ENCODE measurements at regions not wholly inside any gene's neighbourhood (a gene's known extent, or its start where the extent isn't known, plus 50 kb on each side); places are given as distances from the start of the nearest gene placed in this dataset.

DNA sequence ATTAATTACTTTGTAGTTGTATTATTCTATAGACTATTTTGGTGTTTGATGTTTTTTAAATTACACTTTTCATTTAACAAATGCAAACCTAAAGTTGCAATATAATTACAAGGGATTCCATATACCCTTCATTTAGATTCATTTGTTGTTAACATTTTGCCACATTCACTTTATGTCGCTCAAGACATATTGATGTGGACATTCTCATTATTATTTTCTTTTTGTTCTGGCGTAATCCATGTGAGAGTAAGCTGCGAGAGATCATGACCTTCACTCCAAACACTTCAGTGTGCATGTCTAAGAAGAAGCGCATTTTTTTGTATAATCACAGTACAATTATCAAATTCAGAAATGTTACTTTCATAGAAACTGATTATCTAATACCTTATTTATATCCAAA is 280.6 kb downstream of the CALCRL start:
- no peak overlapping the region for H3K27ac ChIP-seq
- TF ChIP-seq ZFX (IDR thresholded peaks at IDR 0.05) (no peak), CTCF (conservative IDR thresholded peaks at IDR 0.05) (no peak)

DNA sequence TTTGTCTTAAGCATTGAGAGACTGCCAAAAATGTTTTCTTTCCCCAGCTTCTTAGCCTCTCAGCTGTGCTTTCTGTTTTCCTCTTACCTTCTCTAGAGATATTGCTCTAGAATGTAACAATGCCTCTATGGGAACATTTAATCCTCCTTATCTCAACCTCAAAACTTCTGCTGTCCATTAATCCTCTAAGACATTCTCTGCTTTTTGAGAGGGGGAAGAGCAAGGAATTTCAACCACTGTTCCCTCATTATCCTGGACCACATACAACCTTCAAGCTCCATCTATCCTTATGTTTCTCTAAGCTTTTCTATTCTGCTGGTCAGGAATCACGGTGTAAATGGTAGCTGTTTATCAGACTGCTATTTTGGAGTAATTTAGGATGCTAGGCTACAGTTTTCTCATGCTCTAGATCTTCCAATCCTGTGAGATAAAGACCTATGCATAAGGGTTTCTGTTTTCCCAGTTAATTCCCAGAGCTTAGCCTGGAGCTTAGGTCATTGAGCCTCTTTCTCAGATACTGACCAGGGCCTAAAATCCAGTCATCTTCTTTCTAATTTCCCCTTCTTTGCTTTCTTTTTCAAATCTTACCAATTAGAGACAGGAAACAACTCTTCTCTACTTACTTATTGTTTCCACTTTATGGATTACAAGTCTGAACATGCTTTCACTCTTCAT is 282.0 kb downstream of the CALCRL start:
- H3K27ac ChIP-seq: no peak overlapping the region
- no peak for TF ChIP-seq CTCF (conservative IDR thresholded peaks at IDR 0.05)
- TF ChIP-seq ZFX (IDR thresholded peaks at IDR 0.05): no peak

- TF ChIP-seq ZFX (IDR thresholded peaks at IDR 0.05): no peak
- no peak for TF ChIP-seq CTCF (conservative IDR thresholded peaks at IDR 0.05)
- no peak overlapping the region for H3K27ac ChIP-seq
Measured at GRCh38 chr2:187158452-187158851, 289.6 kb downstream of the CALCRL start.

GRCh38 chr2:187157046-187157445 is 291.0 kb downstream of the CALCRL start:
- H3K27ac ChIP-seq: no peak overlapping the region
- TF ChIP-seq ZFX (IDR thresholded peaks at IDR 0.05): no peak
- no peak for TF ChIP-seq CTCF (conservative IDR thresholded peaks at IDR 0.05)

DNA sequence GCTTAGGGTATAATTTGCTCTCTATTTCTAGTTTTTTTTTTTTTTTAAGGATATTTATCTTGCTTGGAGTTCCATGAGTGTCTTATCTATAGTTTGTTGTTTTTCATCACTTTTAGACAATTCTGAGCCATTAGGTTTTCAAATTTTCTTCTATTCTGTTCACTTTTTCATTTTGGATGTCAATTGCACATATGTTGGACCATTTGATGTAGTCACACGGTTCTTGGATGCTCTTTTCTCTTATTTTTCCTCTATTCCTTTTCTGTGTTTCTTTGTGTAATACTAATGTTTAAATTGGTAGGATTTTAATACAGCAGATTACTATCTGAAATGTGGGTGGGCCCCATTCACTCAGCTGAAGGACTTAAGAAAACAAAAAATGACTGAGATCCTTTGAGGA is 292.6 kb downstream of the CALCRL start:
- H3K27ac ChIP-seq: no peak overlapping the region
- TF ChIP-seq CTCF (conservative IDR thresholded peaks at IDR 0.05) (no peak), ZFX (IDR thresholded peaks at IDR 0.05) (no peak)

DNA sequence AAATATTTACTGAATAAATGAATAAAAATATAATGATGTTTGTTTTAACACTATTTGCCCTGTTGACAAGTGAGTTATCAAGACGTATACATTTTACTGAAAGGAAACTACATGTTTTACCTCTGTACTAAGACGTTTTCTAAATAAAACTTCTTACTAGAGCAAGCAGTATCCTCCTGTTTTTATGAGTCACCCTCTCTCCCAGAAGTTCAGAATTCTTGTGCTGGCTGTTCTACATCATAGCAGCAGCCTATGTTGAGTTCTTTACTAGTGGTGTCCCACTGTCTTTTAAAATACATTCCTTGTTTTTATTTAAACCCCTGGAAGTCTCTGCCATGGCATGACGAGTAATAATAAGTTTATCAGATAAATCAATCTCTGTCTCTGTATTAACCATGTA is 297.4 kb downstream of the CALCRL start:
- no peak for TF ChIP-seq ZFX (IDR thresholded peaks at IDR 0.05)
- TF ChIP-seq CTCF (conservative IDR thresholded peaks at IDR 0.05): no peak
- no peak overlapping the region for H3K27ac ChIP-seq

DNA sequence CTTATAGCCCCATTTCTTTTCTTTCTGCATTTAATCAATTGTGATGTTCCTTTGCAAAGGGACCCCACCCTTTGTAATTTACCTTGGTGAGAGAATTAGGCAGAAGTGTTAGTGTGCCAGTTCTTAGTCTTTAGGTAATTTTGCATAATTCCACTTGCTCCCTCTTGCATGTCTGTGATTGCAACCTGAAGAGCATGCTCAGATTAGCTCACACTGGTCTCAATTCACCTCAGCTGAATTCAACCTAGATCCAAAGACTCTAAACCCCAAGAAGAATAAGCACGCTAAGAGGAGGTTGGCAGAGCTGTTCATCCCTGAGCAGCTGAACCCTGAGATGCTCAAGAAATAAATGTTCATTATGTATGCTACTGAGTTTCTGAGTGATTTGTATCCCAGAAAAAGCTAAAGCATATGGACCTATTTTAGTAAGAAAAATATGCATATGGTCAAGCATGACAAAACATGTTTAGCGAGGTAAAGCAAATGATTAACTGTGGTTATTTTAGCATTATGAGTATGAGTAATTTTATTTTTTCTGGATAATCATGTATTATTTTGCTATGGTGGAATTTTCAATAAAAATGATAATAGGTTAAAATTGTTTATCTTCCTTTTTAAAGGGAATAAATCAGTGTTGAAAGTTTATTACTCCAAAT is 299.2 kb upstream of the ZSWIM2 start:
- TF ChIP-seq CTCF (conservative IDR thresholded peaks at IDR 0.05): no peak
- no peak for TF ChIP-seq ZFX (IDR thresholded peaks at IDR 0.05)
- H3K27ac ChIP-seq: no peak overlapping the region
